H9 (cell line): ENCODE measurements at regions not wholly inside any gene's neighbourhood (a gene's known extent, or its start where the extent isn't known, plus 50 kb on each side); places are given as distances from the start of the nearest gene placed in this dataset.
"Not testable (repeated sequence)": the region's sequence is repeated elsewhere in the genome, so short reads cannot be mapped to it uniquely, and the experiment has no call there.

Experiments used
- DNase-seq: peaks from one replicate; pipeline ENCODE4 v3.0.0-alpha.2; 2017
- H2AFZ ChIP-seq: one replicate; pipeline ENCODE4 v1.6.1; 2013; ENCODE audit warnings: mild to moderate bottlenecking, low read length, control low read depth, moderate library complexity
- H2AK5ac ChIP-seq: 2 replicates; pipeline ENCODE4 v1.6.1; 2013; ENCODE audit warnings: low read length, control low read depth, mixed read lengths; ENCODE audit not compliant: insufficient read length
- H2BK120ac ChIP-seq: one replicate; pipeline ENCODE4 v1.6.1; 2013; ENCODE audit warnings: low read depth, mild to moderate bottlenecking, low read length, control low read depth, inconsistent platforms; ENCODE audit not compliant: poor library complexity, severe bottlenecking
- H2BK12ac ChIP-seq: 2 replicates; pipeline ENCODE4 v1.6.1; 2013; ENCODE audit warnings: low read length, control low read depth, mixed read lengths, low read depth; ENCODE audit not compliant: insufficient read length
- H2BK15ac ChIP-seq: 2 replicates; pipeline ENCODE4 v1.6.1; 2013; ENCODE audit warnings: low read depth, low read length, control low read depth
- H2BK20ac ChIP-seq: one replicate; pipeline ENCODE4 v1.6.1; 2013; ENCODE audit warnings: low read depth, mild to moderate bottlenecking, low read length, control low read depth, inconsistent platforms; ENCODE audit not compliant: poor library complexity, severe bottlenecking
- H2BK5ac ChIP-seq: 2 replicates; pipeline ENCODE4 v1.6.1; 2013; ENCODE audit warnings: low read length, control low read depth, mixed read lengths; ENCODE audit not compliant: insufficient read length
- H3K14ac ChIP-seq: 2 replicates; pipeline ENCODE4 v1.6.1; 2013; ENCODE audit warnings: low read length, control low read depth; ENCODE audit not compliant: insufficient read depth
- H3K18ac ChIP-seq: 2 replicates; pipeline ENCODE4 v1.6.1; 2013; ENCODE audit warnings: low read depth, mild to moderate bottlenecking, mixed read lengths, low read length, control low read depth; ENCODE audit not compliant: insufficient read length
- H3K23ac ChIP-seq: 2 replicates; pipeline ENCODE4 v1.6.1; 2013; ENCODE audit warnings: low read length, control low read depth, mixed read lengths, low read depth; ENCODE audit not compliant: insufficient read length
- H3K23me2 ChIP-seq: 2 replicates; pipeline ENCODE4 v1.6.1; 2013; ENCODE audit warnings: low read depth, mild to moderate bottlenecking, mixed read lengths, low read length, control low read depth; ENCODE audit not compliant: insufficient read length, poor library complexity, severe bottlenecking
- H3K27ac ChIP-seq: 2 replicates; pipeline ENCODE4 v1.5.1; 2013; ENCODE audit warnings: low read length, control low read depth, mixed read lengths, low read depth; ENCODE audit not compliant: insufficient read length
- H3K27me3 ChIP-seq: 2 replicates; pipeline ENCODE4 v1.6.1; 2013; ENCODE audit warnings: low read length, control low read depth, inconsistent platforms; ENCODE audit not compliant: insufficient read depth
- H3K4ac ChIP-seq: 2 replicates; pipeline ENCODE4 v1.6.1; 2013; ENCODE audit warnings: low read depth, mild to moderate bottlenecking, control low read depth, inconsistent platforms, low read length, moderate library complexity
- H3K4me1 ChIP-seq: 2 replicates; pipeline ENCODE4 v1.6.1; 2013; ENCODE audit warnings: low read length, control low read depth, inconsistent platforms; ENCODE audit not compliant: insufficient read depth
- H3K4me2 ChIP-seq: 2 replicates; pipeline ENCODE4 v1.6.1; 2013; ENCODE audit warnings: low read length, control low read depth, mixed read lengths; ENCODE audit not compliant: insufficient read length, insufficient read depth
- H3K56ac ChIP-seq: 2 replicates; pipeline ENCODE4 v1.6.1; 2013; ENCODE audit warnings: low read depth, mild to moderate bottlenecking, mixed read lengths, low read length, control low read depth; ENCODE audit not compliant: insufficient read length
- H3K79me1 ChIP-seq: 2 replicates; pipeline ENCODE4 v1.6.1; 2013; ENCODE audit warnings: low read depth, mild to moderate bottlenecking, moderate library complexity, low read length, control low read depth, inconsistent platforms; ENCODE audit not compliant: insufficient read depth, poor library complexity, severe bottlenecking
- H3K79me2 ChIP-seq: 2 replicates; pipeline ENCODE4 v1.6.1; 2013; ENCODE audit warnings: low read length, control low read depth, inconsistent platforms; ENCODE audit not compliant: insufficient read depth
- H3K9ac ChIP-seq: 2 replicates; pipeline ENCODE4 v1.6.1; 2013; ENCODE audit warnings: low read length, control low read depth, mixed read lengths; ENCODE audit not compliant: insufficient read length; ENCODE audit errors: extremely low read depth
- H3K9me3 ChIP-seq: one replicate; pipeline ENCODE4 v1.6.1; 2013; ENCODE audit warnings: low read depth, low read length, inconsistent platforms; ENCODE audit not compliant: control insufficient read depth
- H3T11ph ChIP-seq: one replicate; pipeline ENCODE4 v1.6.1; 2013; ENCODE audit warnings: mild to moderate bottlenecking, low read length, control low read depth, inconsistent platforms
- H4K20me1 ChIP-seq: one replicate; pipeline ENCODE4 v1.6.1; 2013; ENCODE audit not compliant: control insufficient read depth, insufficient read length, insufficient read depth
- H4K5ac ChIP-seq: 2 replicates; pipeline ENCODE4 v1.6.1; 2013; ENCODE audit warnings: low read depth, mild to moderate bottlenecking, mixed read lengths, low read length, control low read depth; ENCODE audit not compliant: insufficient read length
- H4K8ac ChIP-seq: replicated peaks from 2 replicates; pipeline ENCODE4 v1.6.1; 2013; ENCODE audit warnings: low read length, control low read depth, mixed read lengths, low read depth; ENCODE audit not compliant: insufficient read length
- H4K91ac ChIP-seq: 2 replicates; pipeline ENCODE4 v1.6.1; 2013; ENCODE audit warnings: low read depth, mild to moderate bottlenecking, moderate library complexity, mixed read lengths, low read length, control low read depth; ENCODE audit not compliant: insufficient read length
- H3K27ac Mint-ChIP-seq, 3 experiments: 2 replicates in 2 of 3; 3 replicates in 1 of 3; pipeline ENCODE4 v1.8.0; 2020 to 2021; ENCODE audit warnings: mixed read lengths in 3 of 3, mild to moderate bottlenecking in 1 of 3, moderate library complexity in 1 of 3
- H3K27me3 Mint-ChIP-seq: 2 replicates; pipeline ENCODE4 v1.8.0; 2021; ENCODE audit warnings: low read depth, mild to moderate bottlenecking, moderate library complexity, mixed read lengths
- H3K36me3 Mint-ChIP-seq, 3 experiments: 2 replicates in 2 of 3; 3 replicates in 1 of 3; pipeline ENCODE4 v1.8.0; 2020 to 2021; ENCODE audit warnings: low read depth in 3 of 3, mixed read lengths in 3 of 3; ENCODE audit not compliant: insufficient read depth in 1 of 3
- H3K4me1 Mint-ChIP-seq, 2 experiments: 2 replicates each; pipeline ENCODE4 v1.8.0; 2020; ENCODE audit warnings: mixed read lengths in 2 of 2
- H3K4me3 Mint-ChIP-seq, 2 experiments: 2 replicates in 1 of 2; 3 replicates in 1 of 2; pipeline ENCODE4 v1.8.0; 2020 to 2021; ENCODE audit warnings: mild to moderate bottlenecking in 2 of 2, mixed read lengths in 2 of 2, moderate library complexity in 1 of 2
- H3K9me3 Mint-ChIP-seq, 2 experiments: 2 replicates in 1 of 2; 3 replicates in 1 of 2; pipeline ENCODE4 v1.8.0; 2020; ENCODE audit warnings: mild to moderate bottlenecking in 2 of 2, mixed read lengths in 2 of 2, moderate library complexity in 1 of 2
- WGBS: extraction: QIAGEN DNeasy Blood & Tissue Kit; methylation state at CpG from one replicate; pipeline ENCODE4 v1.1.7; 2013; ENCODE audit warnings: missing lambda C conversion rate, low lambda C conversion rate, mixed read lengths; ENCODE audit not compliant: insufficient read length; ENCODE audit errors: extremely low coverage; 5-methylcytosine and 5-hydroxymethylcytosine counted together

- H2BK5ac ChIP-seq, H2BK15ac ChIP-seq, H3K4ac ChIP-seq, H2BK12ac ChIP-seq, H4K20me1 ChIP-seq, H3K14ac ChIP-seq, H3K27me3 ChIP-seq, H3K27ac ChIP-seq, H3K79me2 ChIP-seq, H3T11ph ChIP-seq, H2AFZ ChIP-seq, H4K5ac ChIP-seq, H2BK20ac ChIP-seq, H3K4me1 ChIP-seq, DNase-seq, H4K8ac ChIP-seq, H3K9me3 ChIP-seq, H3K4me3 Mint-ChIP-seq, H3K4me1 Mint-ChIP-seq, H3K4me2 ChIP-seq, H3K27ac Mint-ChIP-seq, H3K56ac ChIP-seq, H2AK5ac ChIP-seq, H3K9ac ChIP-seq, H3K9me3 Mint-ChIP-seq, H3K23me2 ChIP-seq, H3K18ac ChIP-seq, H3K79me1 ChIP-seq, H3K27me3 Mint-ChIP-seq, H4K91ac ChIP-seq, H3K36me3 Mint-ChIP-seq, H3K23ac ChIP-seq, H2BK120ac ChIP-seq: not testable (repeated sequence)
- WGBS = no CpG with 5 or more reads among the region's 7 CpGs
These were observed 115.0 kb upstream of the NBPF9 start for GRCh38 chr1:149218080-149218988.

- not testable (repeated sequence) for H2AFZ ChIP-seq, H3K27me3 Mint-ChIP-seq, H3K9ac ChIP-seq, H3K4me3 Mint-ChIP-seq, H3K36me3 Mint-ChIP-seq, H3T11ph ChIP-seq, DNase-seq, H3K4me2 ChIP-seq, H2BK12ac ChIP-seq, H2BK5ac ChIP-seq, H3K4me1 Mint-ChIP-seq, H2BK120ac ChIP-seq, H2AK5ac ChIP-seq, H3K56ac ChIP-seq, H4K8ac ChIP-seq, H3K23ac ChIP-seq, H3K9me3 ChIP-seq, H3K79me2 ChIP-seq, H3K27me3 ChIP-seq, H3K4ac ChIP-seq, H3K27ac Mint-ChIP-seq, H3K14ac ChIP-seq, H4K20me1 ChIP-seq, H3K23me2 ChIP-seq, H4K5ac ChIP-seq, H3K27ac ChIP-seq, H4K91ac ChIP-seq, H3K79me1 ChIP-seq, H3K18ac ChIP-seq, H3K4me1 ChIP-seq, H3K9me3 Mint-ChIP-seq, H2BK20ac ChIP-seq, H2BK15ac ChIP-seq
- no CpG with 5 or more reads among the region's 3 CpGs for WGBS
These were observed 116.2 kb upstream of the NBPF9 start for GRCh38 chr1:149219539-149219938.
